AML-193 (cell line): ENCODE measurements at regions not wholly inside any gene's neighbourhood (a gene's known extent, or its start where the extent isn't known, plus 50 kb on each side); places are given as distances from the start of the nearest gene placed in this dataset.

Source experiments
- DNase-seq, 2 experiments: peaks; one replicate each; lab custom pipeline; 2025; lab: John Stamatoyannopoulos, UW

DNA sequence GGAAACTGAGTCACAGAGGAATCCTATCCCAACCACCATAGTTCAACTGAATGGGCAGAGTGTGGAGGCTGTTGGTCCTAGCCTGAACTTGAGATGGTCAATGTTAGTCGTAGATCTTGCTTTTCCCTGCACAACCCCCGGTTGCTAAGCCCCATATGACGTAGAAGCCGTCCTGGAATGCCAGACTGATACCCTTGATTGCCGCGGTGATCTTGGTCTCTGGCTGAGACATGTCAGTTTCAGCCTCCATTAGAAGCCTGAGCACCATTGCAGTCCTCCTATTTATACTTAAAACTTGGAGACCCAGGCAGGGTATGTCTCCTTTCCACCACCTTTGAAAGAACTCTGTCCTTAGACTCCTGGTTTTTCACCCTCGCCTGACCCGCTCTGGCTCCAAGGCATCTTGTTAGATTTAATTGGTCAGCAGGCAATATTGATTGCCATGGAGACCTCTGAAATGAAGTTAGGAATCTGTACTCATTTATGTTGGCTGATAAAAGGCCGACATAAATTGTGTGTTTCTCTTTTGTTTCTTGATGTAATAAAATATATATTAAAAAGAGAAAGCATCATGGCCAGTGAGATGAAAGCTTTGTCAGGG, 53.4 kb downstream of the RPLP1 start:
- no peak for DNase-seq

DNA sequence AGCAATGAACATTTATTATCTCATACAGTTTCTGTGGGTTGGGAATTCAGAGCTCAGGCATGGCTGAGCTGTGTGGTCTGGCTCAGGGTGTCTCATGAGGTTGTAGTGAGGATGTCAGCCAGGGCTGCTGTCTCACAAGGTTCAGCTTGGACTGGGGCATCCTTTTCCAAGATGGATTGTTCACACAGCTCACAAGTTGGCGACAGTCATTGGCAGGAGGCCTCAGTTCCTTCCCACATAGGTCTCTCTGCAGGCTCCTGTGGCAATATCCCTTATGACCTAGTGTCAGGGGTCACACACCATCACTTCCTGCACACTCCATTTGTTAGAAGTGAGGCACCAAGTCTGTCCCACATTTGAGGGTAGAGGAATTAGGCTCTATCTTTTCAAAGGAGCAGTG, 56.0 kb downstream of the RPLP1 start:
- no peak for DNase-seq

DNA sequence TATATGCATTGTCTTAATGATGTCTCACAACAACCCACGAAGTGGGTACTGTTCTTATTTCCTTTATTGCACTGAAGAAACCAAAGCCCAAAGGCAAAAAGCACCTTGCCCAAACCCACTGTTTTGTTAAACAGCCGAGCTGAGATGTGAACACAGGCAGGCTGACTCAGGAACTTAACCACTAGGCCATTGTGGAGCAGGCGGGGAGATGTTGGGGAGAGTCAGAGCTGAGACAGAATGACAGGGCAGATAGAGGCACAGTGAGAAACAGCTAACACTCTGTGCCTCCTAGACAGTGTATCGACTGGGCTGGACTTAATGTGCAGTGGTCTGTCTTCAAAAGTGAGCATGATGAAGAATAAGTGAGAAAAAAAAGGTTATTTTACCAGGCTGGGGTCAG, 56.5 kb downstream of the RPLP1 start:
- DNase-seq = no peak

DNA sequence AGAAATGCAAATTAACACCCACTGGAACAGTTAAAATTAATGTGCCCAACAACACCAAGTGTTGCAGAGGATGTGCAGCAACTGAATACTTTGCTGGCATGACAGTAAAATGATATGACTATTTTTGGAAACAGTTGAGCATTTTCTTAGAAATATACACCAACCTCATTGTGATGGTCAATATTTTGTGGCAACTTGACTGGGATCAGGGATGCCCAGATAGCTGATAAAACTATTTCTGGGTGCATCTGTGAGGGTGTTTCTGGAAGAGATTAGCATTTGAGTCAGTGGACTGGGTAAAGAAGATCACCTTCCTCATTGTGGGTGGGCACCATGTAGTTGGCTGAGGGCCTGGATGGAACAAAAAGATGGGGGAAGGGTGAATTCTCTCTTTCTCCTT, 57.9 kb downstream of the RPLP1 start:
- DNase-seq = no peak

DNA sequence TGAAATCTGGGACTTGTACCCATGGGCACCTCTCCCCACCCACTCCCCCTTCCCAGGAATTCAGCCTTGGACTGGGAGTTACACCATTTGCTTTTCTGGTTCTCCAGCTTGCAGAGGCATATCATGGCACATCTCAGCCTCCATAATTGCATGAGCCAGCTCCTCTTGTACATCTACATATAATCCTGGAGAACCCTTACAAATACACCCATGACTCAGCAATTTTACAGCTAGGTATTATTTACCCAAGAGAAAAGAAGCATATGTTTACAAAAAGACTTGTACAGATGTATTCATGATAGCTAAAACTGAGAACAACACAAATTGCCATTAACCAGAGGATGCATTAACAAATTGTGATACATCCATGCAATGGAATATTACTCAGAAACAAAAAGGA, 58.4 kb downstream of the RPLP1 start:
- no peak for DNase-seq

DNA sequence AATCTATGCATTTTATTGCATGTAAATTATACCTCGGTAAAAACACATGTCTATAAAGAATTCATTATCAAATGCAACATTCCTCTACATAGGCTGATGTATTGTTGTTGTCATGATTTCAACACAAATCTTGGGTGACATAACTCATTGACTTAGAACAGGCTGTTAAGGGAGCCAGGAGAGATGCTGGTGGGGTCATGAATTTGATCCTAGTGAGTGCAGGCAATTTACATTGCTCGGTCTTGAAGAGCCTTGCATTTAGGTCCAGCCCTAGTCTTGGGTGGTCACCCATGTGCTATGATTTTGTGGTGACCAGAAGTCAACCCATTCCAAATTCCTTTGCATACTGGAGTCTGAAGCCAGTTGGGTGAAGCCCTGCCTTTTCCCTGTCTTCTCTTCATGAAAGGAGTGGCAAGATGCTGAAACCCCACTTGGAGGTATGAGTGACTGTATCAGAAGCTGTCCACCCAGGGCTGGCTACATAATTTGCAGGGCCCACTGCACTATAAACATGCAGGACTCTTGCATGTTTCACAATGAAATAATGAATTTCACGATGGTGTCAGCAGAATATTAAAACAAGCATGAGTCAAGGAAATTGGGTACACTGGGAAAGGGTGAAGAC, 59.2 kb downstream of the RPLP1 start:
- DNase-seq = no peak

DNA sequence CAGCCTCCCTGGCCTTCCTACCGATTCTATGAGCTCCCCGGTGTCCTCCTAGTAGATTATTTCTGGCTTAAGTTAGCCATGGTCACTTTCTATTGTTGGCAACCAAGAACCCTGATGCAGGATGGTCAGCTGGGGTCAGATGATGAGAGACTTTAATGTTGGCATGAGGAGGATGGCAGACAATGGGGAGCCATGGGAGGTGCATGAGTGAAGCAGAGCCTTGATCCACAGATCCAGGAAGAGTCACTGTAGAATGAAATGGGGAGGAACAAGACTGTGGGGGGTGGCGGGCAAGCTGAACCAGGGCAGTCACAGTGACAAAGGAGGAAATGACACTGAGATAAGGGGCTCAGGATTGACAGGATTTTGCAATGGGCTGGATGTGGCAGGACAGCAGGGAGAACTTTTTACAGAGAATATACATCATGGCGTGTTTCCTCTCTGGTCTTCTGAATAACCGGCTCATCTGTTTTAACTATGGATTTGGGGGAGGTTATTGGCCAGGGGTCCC, 60.9 kb downstream of the RPLP1 start:
- DNase-seq = no peak

DNA sequence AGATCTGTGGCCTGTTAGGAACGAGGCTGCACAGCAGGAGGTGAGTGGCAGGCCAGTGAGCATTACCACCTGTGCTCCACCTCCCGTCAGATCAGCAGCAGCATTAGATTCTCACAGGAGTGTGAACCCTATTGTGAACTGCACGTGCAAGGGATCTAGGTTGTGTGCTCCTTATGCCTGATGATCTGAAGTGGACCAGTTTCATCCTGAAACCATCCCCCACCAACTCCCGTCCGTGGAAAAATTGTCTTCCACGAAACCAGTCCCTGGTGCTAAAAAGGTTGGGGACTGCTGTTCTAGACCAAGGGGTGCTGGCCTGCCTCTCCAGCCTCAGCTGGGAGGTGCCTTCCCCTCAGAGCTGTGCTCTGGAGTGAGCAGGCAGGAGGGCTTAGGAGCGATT, 61.4 kb downstream of the RPLP1 start:
- no peak for DNase-seq

DNA sequence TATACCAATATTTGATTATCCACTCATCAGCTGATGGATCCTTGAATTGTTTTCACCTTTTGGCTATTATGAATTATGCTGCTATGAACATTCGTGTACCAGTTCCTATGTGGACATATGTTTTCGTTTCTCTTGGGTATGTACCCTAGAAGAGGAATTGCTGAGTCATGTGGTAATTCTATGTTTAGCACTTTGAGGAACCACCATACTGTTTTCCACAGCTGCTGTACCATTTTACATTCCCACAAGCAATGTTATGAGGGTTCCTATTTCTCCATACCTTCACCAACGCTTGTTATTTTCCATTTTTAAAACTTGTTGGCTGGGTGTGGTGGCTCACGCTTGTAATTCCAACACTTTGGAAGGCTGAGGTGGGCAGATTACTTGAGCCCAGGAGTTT, 62.9 kb downstream of the RPLP1 start:
- no peak for DNase-seq

DNA sequence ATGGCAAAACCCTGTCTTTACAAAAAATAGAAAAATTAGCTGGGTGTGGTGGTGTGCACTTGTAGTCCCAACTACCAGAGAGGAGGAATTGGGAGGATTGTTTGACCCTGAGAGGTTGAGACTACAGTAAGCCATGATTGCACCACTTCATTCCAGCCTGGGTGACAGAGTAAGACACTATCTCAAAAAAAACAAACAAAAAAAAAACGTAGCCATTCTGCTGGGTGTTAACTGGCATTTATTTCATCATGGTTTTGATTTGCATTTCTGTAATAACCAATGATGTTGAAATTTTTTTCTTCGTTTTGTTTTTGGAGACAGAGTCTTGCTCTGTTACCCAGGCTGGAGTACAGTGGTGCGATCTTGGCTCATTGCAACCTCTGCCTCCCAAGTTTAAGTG, 63.3 kb downstream of the RPLP1 start:
- DNase-seq = no peak

DNA sequence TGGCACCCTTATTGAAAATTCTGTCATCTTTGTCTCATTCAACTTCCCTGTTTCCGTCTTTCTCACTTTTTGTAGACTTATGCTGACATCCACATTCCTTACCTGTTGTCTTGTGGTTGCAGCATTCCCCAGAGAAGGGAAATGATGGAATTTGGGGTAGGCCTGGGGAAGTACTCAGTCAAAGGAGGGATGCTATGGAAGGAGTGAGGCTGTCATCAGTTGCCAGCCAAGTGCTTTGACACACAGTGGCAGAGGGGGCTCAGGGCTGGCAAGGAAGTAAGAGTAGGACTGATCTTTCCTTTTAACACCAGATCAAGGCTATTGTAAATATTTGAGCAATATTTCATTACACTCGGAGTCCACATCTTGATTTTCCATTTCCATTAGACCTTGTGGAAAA, 64.4 kb downstream of the RPLP1 start:
- DNase-seq = no peak

DNA sequence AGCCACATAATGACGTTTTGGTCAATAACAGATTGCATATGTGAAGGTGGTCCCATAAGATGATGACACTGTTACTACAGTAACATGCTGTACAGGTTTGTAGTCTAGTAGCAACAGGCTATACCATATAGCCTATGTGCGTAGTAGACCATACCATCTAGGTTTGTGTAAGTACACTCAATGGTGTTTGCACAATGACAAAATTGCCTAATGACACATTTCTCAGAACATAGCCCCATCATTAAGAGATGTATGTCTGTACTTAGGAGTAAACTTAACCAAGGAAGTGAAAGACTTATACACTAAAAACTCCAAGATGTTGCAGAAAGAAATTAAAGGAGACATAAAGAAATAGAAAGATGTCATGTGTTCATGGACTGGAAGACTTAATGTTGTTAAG, 66.2 kb downstream of the RPLP1 start:
- no peak for DNase-seq

DNA sequence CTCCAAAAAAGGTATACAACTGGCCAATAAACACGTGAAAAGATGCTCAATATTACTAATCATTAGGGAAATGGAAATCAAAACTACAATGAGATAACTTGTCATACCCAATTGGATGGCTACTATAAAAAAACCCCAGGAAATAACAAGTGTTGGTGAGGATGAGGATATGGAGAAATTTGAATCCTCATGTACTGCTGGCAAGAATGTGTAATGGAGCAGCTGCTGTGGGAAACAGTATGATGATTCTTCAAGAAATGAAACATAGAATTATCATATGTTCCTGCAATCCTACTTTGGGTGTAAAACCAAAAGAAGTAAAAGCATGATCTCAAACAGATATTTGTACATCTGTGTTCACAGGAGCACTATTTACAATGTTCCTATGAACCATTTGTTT, 67.4 kb downstream of the RPLP1 start:
- no peak for DNase-seq

DNA sequence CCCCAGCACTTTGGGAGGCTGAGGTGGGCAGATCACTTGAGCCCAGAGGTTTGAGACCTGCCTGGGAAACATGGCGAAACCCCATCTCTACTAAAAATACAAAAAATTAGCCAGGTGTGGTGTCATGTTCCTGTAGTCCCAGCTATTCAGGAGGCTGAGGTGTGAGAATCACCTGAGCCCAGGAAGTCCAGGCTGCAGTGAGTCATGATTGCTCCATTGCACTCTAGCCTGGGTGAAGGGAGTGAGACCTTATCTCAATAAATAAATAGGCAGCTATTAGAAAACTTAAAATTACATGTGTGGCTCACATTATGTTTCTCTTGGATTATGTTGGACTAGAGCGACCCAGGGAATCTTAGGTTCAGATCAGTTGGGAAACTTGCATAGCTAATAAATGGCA, 69.7 kb downstream of the RPLP1 start:
- DNase-seq = no peak

DNA sequence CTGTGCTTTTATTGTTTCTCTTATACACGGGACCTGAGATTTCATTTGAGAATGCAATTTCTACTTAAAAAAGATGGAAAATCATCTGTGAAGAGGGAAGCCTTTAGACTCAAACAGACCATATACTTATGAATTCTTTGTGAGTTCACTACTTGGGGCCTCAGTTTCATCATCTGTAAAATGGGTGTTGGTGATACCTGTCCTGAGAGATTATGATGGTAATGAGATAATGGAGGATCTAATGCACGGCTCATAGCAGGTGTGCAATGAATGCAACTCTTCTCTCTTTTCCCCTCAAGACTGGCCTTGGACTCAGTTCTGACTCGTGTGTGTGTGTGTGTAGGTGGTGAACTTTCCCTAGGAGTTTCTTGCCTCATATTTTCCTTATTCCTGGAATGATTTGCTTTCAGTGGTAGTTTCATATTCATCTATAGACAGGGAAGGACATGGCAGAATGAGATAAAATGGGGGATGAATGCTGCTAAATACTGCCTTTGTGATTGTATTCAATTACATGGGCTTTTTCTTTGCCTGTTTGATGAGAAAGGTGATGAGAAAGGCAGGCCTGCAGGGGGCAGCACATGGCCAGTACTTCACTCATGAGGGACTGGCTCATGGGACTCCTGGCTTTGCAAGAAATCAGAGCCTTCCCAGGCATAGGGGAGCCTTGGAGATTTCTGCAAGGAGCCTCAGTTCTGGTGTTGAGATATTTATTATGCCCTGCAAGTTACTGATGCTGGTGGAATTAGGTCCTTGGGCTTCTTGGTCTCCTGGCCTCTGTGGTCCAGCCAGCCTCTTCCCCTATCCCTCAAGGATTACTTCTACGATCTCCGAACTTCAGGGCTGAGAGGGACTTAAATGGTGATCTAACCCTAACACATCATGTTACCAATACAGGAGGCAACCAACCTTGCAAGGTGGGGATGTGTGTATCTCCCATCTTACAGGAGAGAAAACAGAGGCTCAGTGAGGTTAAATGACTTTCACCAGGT, 70.7 kb downstream of the RPLP1 start:
- DNase-seq = peak; percentile 44 to 54

DNA sequence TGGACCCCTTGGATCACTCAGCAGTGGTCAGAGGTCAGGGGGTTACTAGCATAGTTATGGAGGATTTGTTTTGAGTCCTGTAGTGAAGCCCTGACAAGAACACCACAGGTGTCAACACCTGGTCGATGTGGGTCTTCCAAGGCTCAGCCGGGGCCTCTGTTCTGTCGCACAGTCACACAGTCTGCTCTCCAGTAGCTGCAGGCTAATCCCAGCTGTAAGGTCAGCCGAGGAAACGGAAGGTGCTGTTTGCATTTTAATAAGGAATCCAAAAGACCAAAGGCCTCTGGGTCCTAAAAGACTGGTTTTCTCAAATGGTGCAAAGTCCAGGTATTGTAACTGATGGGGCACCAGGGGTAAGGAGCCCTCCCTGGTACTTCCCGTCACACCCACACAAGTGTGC, 71.7 kb downstream of the RPLP1 start:
- DNase-seq = no peak

DNA sequence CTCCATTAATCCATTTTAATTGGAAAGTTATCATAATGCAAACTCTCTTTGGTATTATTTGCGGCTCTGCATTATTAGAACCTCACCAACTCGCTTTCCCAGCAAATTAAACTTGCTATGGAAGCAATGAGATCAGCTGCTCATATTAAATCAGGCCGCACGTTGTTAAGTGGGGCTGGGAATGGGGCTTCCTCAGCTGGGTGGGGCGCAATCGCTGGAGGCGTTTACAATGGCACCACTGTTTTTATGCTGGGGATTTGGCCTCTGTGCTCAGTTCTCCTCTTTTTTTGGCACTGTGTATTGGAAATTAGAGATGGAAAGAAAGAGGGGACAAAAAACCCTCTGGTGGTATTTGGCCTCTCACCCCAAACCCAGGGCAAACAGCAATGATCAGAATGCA, 72.2 kb downstream of the RPLP1 start:
- DNase-seq = no peak

DNA sequence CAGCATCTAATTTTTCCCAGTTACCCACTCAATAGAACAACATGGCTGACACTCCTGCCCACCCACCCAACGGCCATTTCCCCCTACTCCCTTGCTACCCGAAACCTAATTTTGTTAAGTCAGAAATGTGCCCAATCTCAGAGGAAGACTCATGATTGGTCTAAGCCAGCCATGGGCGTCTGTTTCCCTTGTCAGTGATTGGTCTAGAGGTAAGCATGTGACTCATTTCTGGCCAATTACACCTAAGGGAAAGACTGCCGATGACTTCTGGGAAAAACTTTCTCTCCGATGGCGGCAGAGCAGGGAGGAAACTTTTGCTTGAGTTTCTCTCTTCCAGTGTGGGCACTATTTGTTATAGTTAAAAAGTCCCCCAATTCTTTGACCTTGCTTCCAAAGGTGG, 72.9 kb downstream of the RPLP1 start:
- DNase-seq = no peak

DNA sequence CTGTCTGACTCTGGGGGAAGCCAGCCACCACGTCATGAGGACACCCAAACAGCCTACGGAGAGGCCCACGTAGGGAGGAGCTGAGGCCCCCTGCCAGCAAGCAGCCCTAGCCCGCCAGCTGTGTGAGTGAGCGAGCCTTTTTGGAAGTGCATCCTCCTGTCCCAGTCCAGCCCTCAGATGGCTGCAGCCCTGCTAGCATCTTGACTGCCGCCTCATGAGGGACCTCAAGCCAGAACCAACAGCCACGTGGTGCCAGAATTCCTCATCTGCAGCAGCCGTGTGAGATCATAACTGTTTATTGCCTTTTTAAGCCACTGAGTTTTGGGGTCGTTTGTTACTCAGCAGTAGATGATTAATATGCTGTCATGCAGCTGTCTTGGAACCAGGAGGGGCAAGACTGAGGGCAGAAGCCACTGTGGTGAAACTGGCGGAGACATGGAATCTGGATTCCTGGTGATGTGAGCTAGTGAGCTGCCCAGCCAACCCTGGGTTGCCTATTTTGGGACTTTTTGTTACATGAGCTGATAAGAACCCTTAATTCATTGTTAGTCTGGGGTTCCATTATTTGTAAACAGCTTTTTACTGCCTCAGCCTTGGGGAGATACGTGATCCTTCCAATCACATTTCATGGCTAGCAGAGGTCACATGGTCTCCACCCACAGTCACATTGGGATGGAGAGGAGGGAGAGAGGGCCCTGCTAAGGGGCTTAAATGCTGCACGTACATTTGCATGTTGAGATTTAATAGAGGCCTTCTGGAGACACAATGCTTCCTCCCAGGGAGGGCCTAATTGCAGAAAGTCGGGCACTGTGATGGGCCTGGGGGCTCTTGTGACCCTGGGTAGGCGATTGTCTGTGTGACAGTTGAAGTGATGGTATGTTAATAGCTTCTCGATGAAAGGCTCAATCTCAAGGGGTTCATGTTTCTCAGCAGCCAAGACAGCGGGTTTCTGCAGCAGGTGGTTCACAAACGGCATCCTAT, 73.8 kb downstream of the RPLP1 start:
- no peak for DNase-seq

DNA sequence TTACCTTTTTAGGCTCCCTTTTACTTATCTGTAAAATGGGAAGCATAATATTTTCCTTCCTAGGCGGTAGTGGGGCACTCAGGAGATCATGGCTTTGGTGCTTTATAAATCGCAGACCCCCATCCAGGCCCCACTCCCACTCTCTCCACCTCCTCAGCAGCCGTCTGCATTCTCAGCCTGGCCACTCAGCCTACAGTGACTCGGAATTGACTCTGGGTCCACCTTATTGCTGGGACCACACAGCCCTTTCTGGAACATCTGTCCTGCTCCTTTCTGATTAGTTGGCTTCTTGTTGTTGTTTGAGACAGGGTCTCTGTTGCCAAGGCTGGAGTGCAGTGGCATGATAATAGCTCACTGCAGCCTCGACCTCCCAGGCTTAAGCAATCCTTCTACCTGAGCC, 76.5 kb downstream of the RPLP1 start:
- DNase-seq = no peak

DNA sequence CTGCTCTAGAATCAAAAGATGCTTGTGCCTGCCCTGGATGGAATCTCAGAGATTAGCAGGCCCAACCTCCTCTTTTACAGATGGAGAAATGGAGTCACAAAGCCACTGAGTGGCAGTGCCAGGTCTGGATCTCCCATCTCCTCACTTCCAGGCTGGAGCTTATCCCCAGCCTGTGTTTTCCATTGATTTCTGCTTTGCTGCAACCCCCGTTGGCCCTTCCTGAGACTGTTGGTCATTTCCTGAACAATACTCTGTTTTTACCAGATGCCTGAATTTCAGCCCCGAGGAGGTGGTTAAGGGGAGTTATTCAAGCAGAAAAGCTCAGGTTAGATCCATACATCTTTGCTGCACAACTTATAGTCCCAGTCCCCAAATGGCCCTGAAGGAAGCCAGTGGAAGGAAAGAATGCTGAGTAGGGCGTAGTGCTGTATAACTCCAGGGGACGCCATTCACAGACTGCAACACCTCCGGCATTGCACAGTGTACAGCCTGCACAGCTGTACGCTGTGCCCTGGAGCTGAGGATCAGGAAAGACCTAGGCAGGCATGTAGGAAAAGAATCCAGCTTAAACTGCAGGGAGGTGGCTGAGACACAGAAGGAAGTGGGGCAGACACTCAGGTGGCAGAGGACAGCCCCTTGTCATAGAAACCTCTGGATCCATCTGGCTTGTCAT, 77.5 kb downstream of the RPLP1 start:
- DNase-seq = no peak
